NCI-H2171 treated with DMSO at 0.1 percent for 48 hours (cell line): ENCODE measurements at regions not wholly inside any gene's neighbourhood (a gene's known extent, or its start where the extent isn't known, plus 50 kb on each side); places are given as distances from the start of the nearest gene placed in this dataset.

Experiments
- DNase-seq: peaks from one replicate; lab custom pipeline; 2025; lab: John Stamatoyannopoulos, UW

DNA sequence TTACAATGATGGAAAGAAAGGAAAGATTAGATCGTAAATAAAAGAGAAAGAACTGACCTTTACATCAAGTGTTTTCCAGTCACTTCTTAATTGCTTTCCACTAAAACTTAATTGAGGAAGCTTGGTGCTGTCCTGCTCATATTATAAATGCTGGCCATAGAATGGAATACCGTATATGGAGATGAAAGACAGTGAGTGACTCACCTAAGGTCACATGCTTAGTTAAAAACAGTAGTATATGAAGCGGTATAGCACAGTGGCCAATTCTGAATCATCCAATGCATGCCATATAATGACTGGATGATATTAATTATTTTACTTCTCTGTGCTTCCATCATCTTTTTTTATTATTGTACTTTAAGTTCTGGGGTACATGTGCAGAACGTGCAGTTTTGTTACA lies 482.4 kb upstream of the SGCD start:
- no peak for DNase-seq

DNA sequence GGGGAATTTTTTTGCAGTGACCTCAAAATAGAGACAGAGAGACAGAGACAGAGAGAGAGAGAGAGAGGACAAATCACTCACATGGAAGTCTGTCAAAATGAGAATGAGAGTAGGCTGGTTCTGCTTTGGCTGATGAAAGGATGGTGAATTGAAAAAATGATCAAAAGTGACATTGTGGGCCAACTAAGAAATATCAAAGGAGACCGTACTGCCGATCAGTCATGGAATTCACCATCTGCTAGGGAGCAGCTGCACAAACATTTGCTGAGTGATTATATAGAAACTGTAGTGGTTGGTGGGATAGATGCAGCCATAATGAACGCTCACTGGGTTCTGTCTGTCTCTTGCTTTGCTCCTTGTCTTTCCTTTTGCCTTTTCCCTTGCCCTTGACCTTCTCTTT lies 476.6 kb upstream of the SGCD start:
- DNase-seq: peak; percentile 75

DNA sequence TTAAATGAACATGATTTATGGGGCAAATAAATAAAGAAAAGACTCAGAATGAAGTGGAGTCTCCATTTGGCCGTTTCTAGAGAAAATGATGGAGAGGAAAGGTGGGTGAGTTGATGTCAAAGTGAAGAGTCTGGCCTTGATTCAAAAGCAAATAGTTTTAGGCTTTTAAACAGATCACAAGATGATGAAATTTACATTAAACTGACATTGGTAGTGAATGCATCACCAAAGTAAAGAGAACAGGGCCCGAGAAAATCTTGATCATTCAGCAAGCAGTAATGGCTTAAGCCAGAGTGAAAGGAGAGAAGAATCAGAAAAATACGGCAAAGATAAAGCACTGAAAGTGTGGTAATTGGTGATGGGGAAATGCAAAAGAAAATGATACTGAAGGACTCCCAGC lies 460.0 kb upstream of the SGCD start:
- no peak for DNase-seq

DNA sequence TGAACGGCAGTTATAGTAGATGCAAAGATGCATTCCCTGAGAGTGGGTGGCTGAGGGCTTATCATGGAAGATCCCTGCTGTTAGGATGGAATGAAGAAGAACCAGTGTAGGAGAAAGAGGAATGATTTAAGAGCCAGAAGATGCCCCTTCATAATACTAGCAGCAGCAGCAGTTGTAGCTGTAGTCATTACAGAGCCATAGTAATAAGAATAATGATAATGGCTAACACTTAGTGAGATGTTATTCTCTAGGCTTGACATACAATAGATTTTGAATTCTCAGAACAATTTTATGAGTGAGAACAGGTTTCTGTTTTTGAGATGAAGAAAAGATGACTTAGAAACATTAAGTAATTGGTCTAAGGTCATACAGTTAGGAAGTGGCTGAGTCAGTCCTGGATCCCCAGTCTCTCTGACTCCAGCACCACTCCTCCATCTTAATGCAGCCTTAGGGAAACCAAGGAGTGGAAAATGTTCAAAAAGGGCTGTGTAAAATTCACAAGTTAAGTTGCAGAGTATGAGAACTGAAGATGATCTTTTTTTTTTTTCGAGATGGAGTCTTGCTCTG lies 459.4 kb upstream of the SGCD start:
- DNase-seq: no peak

DNA sequence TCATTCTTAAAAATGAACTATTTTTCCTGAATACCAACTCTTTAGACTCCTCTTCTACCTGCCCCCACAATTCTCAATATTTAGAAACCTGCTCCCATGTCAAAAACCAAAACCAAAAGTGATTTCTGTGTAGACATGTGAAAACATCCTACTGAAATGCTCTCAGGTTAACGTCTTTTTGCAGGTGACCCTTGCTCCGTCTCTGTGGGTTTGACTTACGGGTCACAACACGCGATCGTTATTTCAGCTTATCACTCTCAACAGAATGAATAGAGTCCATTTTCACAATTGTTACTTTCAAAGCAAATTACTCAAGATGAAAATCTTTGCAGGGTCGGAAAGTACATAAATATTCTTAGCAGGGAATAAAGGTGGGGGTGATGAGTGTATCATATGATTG lies 456.3 kb upstream of the SGCD start:
- DNase-seq: no peak

DNA sequence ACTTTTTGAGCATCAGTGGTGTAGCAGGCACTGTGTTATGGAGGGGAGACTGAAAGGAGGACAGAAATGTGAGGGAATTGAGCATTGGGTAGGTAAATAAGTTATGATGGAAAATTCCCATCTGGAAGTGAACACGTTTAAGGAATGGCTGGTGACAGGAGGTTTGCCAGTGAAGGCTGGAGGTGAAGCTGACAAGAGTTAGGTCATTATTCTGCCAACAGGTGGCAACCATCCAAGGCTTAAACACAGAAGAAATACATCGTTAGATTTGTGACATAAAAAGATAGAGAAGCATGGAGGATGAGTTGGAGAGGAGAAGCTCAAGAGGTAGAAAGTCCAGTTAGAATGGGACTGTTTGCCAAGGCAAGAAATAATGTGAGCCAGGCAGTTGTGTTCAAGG lies 455.3 kb upstream of the SGCD start:
- DNase-seq: no peak

DNA sequence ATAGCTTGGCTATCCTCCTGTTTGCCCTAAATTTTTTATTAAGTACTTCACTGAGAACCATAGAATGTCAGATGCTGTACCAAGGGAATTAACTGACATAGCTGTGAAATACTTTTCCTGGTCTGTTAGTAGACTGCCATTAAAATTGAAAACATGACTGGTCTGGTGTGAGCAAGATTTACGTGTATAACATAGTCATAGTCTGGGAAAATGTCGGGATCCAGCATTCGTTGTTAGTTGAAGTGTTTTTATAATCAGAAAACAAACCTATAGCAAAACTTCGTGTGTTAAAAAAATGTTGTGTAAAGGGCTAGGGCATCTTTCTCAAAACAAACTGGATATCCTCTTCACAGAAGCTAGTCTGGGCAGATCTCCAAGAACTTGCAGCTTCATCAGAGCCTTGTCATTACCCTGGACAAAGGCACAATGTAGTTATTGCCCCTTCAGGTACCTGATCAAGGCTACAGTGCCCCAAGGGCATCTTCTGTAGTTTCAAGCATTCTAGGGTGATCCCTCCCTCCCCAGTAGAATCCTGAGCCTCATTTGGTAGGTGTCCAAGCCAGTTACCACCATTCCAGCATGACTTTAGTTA lies 454.2 kb upstream of the SGCD start:
- no peak for DNase-seq

DNA sequence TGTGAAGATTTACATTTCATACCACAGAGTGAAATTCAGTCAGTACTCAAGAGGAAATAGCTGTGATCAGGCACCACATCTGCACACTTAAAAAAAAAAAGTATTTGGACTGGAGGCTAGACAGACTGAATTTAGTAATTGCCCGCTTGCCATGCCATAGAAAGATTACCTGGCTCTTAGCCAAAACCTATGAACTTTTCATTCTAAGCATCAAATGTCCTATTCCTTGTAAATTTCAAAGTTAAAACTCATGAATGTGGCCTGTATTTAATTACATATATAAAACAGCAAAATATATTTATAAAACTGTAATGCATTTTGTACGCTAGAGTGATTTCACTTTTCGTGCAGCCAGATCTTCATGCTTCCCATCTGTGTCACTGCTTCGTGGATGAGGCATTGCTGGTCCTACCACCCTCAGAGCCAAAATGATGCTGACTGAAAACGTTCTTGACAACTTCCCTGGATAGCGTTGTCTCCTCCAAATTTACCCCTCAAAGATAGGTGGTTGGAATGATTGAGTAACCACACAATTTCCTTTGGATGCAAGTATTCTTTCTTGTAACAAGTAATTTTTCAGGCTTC lies 447.9 kb upstream of the SGCD start:
- peak; percentile 13 for DNase-seq

DNA sequence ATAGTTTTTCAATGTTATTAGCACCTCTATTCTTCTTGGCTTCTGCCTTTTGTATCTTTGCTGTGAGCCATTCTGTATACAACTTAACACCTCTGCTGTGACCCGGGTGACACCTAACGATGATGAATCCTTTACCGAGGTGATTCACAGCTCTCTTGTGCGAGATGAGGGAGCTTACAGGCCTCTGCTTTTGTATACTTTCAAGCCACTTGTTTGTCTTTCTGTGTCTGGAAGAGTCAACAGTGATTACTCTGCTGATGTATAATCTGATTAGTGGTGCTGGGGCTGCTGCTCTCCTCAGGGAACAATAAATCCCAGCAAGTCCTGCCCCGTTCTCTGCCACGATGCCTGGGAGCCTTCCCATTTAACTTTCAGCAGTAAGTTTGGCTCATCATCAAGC lies 442.9 kb upstream of the SGCD start:
- peak; percentile 14 for DNase-seq

DNA sequence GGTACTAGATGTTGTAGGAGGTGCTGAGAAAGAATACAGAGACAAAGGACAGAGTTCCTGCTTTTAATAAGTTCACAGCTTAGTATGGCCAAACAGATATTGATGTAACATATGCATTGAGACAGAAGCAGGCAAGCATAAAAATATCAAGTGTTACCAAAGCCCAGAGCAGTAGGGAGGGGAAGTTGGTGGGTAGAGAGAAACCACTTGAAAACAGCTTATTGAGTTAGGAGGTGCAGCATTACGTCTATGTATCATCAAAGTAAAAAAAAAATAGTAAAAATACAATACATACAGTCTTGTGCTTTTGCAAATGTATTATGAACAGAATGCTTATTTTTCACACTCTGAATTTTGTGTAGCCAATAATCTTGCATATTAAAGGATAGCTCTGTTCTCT lies 441.8 kb upstream of the SGCD start:
- DNase-seq: peak; percentile 31

DNA sequence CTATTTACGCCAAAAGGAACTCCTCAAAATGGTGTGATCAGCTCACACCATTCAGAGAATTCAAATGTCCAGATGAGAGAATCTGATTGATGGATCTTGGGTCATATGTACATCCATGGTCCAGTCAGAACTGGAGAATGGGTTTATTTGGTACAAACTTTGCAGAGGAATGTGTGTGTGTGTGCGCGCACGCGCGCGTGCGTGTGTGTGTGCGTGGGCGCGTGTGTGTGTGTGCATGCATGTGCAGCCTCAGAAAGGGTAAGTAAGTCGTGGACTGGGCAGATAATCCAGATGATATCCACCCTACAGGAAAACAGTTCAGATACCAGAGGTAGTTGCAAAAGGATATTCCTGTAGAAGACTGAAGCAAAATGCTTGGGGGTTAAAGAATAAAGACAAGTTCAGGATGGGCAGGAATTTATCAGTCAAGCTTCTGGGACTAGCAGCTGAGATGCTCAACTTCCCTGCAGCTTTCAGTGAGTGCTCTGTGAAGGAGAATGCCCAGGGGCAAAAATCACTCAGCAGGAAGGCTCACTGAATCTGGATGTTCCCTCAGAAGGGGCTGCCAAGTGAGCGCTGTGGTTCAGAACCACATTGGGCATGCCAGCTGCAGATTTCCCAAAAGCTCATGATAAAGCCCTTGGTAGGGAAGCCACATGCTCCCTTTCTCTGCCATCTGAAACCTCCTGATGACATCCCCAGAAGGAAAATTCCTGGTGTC lies 440.5 kb upstream of the SGCD start:
- no peak for DNase-seq

DNA sequence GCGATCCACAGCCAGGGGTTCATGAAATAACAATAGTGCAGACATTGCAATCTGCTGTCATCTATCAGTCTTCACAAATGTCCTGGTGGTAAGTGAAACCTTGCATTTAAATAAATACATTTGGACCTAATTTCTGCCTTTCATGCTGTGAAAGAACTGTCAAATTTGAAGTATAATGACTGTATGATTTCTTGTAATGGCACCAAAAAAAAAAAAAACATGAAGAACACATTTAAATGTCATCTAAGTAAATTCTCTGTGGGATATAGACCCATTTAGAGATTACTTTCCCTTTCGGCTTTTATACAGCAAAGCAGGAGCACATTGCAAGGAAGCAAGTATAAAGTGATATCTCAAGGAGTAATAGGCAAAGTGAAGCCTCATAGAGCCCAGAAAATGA lies 431.5 kb upstream of the SGCD start:
- no peak for DNase-seq

DNA sequence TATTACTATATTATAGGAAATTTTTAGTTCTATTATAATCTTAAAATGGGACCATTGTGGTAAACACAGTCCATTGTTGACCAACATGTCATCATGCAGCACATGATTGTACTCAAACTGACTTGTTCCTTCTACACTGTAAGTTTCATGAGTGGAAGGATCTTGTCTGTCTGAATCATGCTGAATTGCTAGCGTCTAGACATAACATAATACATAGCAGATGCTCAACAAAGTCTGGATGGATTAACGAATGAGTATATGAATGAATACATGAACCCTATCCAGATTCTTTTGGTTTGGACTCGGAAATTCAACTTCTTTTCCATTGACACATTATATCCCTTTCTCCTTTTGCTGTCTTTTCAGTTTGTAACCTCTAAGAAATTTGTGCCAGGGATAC lies 429.2 kb upstream of the SGCD start:
- DNase-seq: no peak

DNA sequence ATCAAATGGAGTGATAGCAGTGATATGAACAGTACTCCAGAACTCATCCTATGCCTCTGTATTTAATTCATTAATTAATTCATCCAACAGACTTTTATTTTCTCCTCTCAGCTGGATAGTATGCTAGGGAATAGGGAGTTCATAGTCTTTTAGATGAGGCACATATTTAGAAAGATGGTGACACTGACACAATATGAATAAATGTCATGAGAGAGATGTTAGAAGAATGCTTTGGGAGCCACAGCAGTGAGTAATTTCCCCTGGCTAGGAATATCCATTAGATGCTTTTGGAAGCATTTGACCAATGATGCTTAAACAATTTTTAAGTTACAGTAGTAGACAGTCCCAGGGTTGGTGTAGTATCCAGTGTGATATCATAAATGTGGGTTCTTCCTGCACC lies 428.7 kb upstream of the SGCD start:
- no peak for DNase-seq

DNA sequence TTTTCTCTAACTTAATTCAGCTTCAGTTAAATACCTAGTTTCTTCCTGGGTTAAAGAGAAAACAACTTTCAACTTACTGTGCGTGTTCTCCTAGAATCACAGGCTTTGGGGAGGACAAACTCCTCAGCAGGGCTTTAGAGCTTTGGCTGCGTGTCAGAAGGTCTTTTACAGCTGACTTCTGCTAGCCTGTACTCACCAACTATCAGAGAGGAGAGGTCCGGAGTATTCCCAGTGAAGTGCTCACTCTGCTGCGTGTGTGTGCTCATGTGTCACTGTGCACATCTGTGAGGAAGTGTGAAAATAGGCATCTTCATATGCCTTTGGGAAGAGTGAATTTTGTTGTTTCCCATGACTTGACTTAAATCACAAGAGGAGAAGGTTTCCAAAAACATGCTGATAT lies 423.2 kb upstream of the SGCD start:
- DNase-seq: no peak

DNA sequence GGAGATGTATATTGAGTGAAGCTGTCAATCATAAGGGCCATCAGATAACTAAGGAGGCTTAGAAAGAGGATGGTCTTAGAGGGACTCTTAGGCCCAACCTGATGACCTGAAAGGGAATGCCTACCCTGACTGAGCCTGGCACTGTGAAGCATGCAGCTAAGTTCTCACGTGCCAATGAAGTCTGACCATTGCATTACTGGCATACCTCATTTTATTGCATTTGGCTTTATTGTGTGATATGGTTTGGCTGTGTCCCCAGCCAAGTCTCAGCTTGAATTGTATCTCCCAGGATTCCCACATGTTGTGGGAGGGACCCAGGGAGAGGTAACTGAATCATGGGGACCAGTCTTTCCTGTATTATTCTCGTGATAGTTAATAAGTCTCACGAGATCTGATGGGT lies 421.6 kb upstream of the SGCD start:
- DNase-seq: no peak

DNA sequence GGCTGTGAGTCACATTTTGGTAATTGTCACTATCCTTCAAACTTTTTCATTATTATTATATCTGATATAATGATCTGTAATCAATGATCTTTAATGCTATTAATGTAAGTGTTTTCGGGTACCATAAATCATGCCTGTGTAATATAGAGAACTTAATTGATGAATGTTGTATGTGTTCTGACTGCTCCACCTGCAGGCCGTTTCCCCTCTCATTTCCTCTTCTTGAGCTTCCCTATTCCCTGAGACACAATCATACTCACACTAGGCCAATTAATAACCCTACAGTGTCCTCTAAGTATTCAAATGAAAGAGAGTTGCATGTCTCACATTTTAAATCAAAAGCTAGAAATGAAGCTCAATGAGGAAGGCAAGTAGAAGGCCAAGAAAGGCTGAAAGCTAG lies 420.9 kb upstream of the SGCD start:
- no peak for DNase-seq

DNA sequence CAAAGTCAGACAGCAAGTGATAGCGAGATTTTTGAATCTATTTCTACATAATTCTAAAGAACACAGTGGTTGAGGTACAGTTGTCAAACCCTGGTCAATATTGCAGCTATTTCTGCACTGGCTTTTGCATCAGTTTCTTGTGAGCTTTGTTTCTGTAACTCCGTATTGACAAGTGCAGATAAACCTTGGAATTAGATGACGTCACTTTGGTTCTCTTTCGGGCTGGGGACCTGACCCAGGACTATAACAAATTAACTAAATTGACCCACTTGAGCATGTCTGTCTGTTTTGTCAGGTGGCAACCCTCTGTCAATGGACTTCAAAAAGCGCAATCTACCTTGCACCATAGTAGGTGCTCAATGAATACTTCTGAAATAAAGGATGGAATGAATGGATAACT lies 418.4 kb upstream of the SGCD start:
- DNase-seq: no peak

DNA sequence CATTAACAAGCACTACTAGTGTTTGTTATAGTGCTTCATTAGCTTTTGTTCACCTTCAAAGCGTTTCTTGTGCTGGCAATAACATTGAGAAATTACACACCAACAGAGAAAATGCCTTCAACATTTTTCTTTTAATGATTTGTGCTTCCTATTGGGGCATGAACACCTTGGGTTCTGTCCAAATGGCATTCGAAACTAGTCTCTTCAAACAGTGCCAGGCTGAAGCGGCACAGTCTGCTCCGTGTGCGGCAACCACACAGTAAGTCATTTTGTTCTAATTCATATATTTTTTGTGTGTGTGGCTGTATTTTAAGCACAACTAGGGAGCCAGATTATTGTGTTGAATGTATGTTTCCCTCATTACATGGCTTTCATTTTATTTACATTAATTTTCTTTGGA lies 414.7 kb upstream of the SGCD start:
- no peak for DNase-seq

DNA sequence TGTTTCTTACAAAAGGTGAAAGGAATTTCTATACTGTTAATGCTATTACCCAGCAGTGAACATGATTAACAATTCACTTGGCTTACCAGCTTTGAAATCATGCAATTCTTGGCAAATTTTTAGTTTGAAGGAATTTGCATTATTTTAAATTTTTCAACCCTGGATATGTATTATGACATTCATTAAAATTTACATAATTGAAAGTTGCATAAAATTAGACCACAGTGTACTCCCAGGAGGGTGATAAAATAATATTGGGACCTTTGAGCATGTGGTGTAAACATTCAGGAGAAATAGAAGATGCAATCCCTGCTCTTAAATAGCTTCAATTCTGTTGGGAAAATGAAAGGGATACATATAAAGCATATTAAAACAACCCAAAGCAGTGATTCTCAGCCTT lies 412.2 kb upstream of the SGCD start:
- no peak for DNase-seq

DNA sequence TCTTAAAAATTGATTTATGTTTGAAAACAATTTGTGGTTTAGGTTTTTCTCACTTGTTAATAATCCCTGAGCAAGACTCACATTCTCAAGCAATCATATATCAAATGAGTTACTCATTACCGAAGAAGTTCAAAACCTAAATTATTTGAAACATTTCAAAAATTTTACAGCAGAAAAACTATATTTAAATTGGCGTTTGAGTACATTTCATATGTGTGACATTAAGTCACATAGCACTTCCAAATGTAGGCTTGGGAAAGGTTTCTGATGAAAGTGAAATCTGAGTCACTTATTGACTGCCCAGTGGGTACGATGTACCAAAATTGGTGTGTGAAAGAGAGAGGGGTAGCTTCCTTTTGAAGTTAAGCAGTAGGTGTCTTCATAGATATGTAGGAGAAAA lies 411.4 kb upstream of the SGCD start:
- DNase-seq: no peak

DNA sequence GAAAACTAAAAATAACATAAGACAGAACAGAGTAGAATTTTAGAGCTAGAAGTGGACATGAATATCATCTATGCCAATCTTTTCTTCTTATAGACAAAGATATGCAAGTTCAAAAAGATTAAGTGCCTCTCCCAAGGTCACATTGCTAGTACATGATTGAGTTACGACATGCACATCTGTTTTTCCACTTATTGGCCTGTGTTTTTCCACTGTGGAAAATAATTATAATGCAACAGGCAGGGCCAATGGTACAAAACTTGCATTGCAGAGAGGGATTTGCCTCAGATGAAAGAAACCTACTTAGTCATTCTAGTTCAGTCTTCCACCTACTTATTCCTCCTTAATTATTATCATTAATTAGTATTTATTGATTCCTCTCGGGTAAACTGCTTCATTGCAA lies 407.8 kb upstream of the SGCD start:
- DNase-seq: peak; percentile 3

DNA sequence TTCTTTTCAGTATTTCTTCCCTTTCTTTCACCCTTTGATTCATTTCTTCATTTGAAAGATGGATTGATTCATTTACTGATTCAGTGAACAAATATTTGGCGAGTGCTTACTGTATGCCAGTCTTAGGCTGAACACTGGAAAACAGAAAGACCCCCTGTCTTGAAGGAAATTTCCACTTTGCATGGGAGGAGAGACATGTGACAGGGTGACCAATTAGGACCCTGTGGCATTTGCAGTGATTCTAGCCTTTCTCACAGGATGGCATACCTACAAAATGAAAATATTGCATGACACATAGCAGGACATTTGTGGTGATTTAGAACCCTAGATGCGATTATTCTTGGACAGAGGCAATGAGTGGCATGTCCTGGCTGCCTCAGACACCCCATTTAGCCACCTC lies 407.2 kb upstream of the SGCD start:
- DNase-seq: no peak

DNA sequence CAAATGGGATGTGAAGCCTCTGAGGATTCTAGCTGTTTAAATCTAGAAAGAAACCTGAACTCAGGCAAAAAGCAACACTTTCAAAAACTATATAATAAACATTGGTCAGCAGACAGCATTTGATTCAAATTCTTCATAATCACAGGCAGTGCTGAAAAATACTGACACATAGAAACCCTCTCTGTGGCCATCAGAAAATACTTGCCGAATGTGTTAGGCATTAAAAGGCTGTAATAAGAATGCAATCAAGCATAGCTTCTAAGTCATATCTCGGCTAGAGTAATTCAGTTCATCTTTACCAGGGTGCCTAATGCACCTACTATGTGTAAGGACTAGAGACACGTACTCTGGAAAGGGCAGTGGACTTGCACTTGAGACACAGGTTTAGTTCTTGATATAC lies 405.3 kb upstream of the SGCD start:
- no peak for DNase-seq
